ENCODE measurements at regions not wholly inside any gene's neighbourhood (a gene's known extent, or its start where the extent isn't known, plus 50 kb on each side); places are given as distances from the start of the nearest gene placed in this dataset.

GRCh38 chr11:104738918-104739317, 159.3 kb downstream of the CASP12 start:
- TF ChIP-seq CTCF (IDR thresholded peaks at IDR 0.05) (no peak), POLR2A (IDR thresholded peaks at IDR 0.05) (no peak)
